Breast epithelium (tissue), 3 donors: ENCODE measurements at regions not wholly inside any gene's neighbourhood (a gene's known extent, or its start where the extent isn't known, plus 50 kb on each side); places are given as distances from the start of the nearest gene placed in this dataset.

Source experiments
- CTCF ChIP-seq, 3 donors: fragments of 450-650 bp; IDR thresholded peaks; one replicate each; pipeline ENCODE4 v1.5.1; 2016 to 2017; ENCODE audit warnings: antibody characterized with exemption in 3 of 3, mild to moderate bottlenecking in 3 of 3, moderate library complexity in 3 of 3
- POLR2AphosphoS5 ChIP-seq, 3 donors: sonication (generic); formaldehyde crosslinking; IDR thresholded peaks; one replicate each; pipeline ENCODE4 v1.6.1; 2017; ENCODE audit warnings: antibody characterized with exemption in 3 of 3

GRCh38 chr17:33534087-33534486 is 241.0 kb upstream of the ASIC2 start:
- no peak for TF ChIP-seq POLR2AphosphoS5 (IDR thresholded peaks at IDR 0.05)
- TF ChIP-seq CTCF (IDR thresholded peaks at IDR 0.05): no peak
